ELF-1 (cell line): ENCODE measurements at regions not wholly inside any gene's neighbourhood (a gene's known extent, or its start where the extent isn't known, plus 50 kb on each side); places are given as distances from the start of the nearest gene placed in this dataset.
"Not testable (repeated sequence)": the region's sequence is repeated elsewhere in the genome, so short reads cannot be mapped to it uniquely, and the experiment has no call there.

Source experiments
- DNase-seq: peaks from one replicate; pipeline ENCODE4 v3.0.0-alpha.2; 2016; ENCODE audit warnings: low read depth, low spot score

GRCh38 chr18:60202708-60203107 lies 169.9 kb downstream of the MC4R start:
- no peak for DNase-seq

- no peak for DNase-seq
Observed at GRCh38 chr18:60200558-60200957, 172.0 kb downstream of the MC4R start.

DNA sequence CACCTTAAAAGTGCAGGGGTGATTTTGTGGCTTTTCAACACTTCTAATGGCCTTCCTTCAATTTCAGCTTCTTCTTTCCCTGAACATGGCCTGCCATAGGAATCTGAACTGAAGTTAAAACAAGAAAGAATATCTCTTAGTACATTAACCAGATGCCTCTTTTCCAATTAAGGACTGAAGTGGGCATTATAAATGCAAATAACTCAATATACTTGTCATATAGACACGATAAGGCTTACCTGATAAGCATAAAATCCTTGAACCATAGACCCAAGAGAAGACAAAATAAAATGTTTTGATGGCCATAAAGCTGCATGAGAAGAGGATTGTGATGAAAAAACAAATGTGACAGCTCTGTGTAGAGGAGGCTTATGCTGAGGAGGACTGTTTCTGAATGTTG lies 173.1 kb downstream of the MC4R start:
- no peak for DNase-seq

DNA sequence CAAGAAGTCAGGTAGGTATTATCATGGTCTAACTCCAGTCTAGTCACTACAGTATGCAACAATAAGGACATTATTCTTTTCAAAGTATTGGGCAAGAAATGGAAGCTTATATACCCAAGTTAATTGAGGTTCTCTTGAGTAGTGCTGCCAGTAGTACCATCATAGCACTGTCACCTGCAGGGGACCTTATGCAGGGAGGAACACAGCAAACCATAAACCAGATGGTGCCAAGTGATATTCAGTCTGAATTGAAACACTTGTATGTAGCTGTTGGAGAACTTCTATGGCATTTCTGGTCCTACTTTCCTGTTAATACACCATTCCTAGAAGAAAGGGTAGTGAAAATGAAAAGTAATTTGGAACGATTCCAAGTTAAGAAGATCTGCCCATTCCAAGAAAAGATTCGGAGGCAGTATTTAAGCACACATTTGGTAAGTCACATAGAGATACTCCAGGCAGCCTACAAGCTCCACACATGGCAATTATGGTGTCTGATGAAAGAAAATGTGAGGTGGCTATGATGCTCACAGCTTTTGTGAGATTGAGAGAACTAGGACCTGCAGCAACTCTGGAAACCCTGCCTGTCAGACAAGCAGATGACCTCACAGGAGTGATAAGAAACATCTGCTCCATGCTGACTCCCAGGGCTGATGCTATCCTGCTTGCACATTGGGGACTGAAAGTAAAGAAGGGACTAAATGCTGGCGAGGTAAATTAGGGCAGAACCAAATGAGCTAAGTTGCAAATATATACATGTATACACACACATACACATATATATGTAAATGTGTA lies 174.7 kb downstream of the MC4R start:
- no peak for DNase-seq

GRCh38 chr18:60196836-60197606 lies 175.6 kb downstream of the MC4R start:
- DNase-seq, result no peak

- DNase-seq, result no peak
Observed at GRCh38 chr18:60193780-60194179, 178.8 kb downstream of the MC4R start.

DNA sequence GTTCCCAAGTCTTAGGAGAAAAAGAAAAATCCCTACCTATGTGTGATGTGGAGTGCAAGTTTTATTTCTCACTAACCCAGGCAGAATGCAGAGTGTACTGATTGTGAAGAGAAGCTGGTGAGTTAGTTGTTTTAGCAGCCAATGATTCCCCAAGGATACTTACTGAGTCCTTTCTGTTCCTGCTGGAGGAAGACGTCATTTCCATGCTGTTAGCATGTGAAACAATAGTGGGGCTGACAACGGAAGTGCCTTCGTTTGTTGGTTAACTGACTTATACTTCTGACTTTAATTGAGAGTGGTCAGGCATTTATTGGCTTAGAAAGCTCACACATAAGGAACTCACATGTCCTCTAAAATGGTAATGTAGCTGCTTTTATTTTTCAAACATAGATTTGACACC lies 180.6 kb downstream of the MC4R start:
- no peak for DNase-seq

DNA sequence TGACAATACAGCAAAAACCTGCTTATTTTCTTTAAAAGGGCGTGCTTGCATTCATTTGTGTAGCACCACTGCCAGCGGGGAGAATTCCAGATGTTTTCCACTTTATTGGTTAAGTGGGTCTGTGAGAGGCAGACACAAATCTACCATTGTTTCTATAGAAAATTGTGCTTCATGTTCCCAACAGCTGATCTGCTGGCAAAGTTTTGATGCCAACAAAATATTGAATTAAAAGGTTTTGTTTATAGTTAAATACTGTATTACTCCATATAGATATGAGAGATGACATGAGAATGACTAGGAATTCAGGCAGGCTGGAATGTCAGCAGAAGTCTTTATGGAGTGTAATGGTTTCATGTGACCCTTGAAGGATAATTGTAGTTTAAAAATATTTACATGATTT lies 182.7 kb downstream of the MC4R start:
- DNase-seq, result no peak

DNA sequence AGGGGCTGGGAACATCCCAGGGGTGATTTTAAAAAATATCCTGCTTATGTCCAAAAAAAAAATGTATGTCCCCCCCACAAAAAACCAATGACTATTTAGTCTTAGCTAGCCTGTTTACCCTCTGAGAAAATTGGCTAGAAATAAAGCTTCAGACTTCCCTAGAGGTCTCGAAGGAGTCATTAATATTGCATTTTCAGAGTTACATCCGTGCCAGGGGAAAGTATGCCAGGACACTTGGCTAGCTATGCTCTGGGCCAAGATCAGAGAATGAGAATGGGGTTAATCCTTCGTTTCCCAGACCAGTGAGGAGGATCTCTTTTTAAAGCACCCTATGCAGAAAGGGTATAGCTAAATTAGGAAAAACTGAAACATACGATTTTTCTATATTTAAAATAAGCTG lies 183.6 kb downstream of the MC4R start:
- DNase-seq, result no peak

DNA sequence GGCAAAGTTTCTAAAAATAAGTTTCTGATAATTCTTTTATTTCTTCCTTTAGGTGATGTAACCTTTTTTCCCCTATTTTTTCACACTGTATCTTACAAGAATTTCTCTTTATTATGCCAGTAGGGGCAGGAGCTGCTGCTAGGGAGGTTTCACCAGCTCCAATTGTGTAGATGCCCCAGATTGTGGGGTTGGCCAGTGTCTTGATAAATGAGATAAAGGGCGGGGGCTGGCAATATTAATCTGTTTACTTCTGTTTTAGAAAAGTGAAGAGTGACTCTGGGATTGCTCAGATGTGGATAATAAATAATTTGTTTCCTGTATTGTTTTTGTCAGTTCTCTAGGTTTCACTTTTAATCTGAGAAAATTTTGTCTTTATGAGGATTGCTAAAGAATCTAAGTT lies 190.4 kb downstream of the MC4R start:
- no peak for DNase-seq

- no peak for DNase-seq
Observed at GRCh38 chr18:60180671-60181070, 191.9 kb downstream of the MC4R start.

- DNase-seq, result not testable (repeated sequence)
Observed at GRCh38 chr18:60178224-60178623, 194.4 kb downstream of the MC4R start.

DNA sequence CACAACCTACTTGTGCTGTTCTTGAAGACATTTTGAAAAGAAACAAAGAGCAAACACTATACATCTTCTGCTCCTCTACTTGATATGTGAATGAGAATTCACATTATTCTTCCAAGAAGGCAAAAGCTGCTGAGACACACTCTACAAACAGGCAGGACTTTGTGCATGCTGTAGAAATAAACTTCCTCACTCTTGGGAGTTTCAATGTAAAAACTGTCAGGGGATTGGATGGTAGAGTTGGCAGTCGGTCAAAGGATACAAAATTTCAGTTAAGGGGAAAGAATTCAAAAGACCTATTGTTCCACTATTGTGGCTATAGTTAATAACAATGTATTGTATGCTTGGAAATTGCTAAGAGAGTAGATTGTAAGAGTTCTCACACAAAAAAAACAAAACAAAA lies 196.3 kb downstream of the MC4R start:
- no peak for DNase-seq

- no peak for DNase-seq
Observed at GRCh38 chr18:60174832-60175231, 197.7 kb downstream of the MC4R start.

GRCh38 chr18:60172030-60172429 lies 200.5 kb downstream of the MC4R start:
- no peak for DNase-seq

DNA sequence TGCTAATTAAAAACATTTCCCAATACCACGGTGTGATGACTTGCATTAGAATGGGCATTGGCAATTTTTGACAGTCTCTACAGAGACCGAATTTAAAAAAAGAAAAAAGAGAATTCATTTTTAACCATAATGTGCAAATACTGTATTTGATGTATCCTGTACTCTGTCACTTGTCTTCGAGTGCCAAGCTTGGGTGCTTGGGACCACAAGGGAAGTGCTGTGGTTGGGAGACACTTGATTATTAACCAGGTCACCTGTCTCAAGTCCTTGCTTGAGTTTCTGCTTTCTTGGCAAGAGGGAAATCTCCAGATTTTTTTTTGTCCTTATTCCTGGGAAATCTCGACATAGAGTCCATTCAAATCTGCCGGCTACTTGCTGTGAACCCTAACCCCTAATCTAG lies 209.0 kb downstream of the MC4R start:
- no peak for DNase-seq

- DNase-seq, result no peak
Observed at GRCh38 chr18:60162388-60162787, 210.2 kb downstream of the MC4R start.

DNA sequence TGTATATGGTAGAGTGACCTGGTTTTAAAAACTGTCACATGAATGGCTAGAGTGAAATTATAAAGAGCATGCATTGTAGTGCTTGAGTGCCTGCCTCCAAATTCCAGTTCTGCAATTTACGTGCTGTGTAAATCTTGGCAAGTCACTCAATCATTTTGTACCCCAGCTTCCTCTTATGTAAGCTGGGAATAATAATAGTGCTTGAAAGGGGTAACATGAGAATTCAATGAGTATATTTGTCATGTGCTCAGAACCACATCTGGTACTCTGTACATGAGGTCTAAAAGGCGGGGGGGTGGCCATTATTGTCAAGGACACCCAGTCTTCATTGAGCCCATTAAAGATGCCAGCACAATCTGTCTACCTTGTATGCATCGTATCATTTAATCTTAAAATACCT lies 214.8 kb downstream of the MC4R start:
- no peak for DNase-seq

GRCh38 chr18:60153376-60153775 lies 219.2 kb downstream of the MC4R start:
- DNase-seq, result no peak

GRCh38 chr18:60149316-60149715 lies 223.3 kb downstream of the MC4R start:
- DNase-seq, result no peak

GRCh38 chr18:60147323-60147722 lies 225.3 kb downstream of the MC4R start:
- no peak for DNase-seq

GRCh38 chr18:60146220-60146960 lies 226.2 kb downstream of the MC4R start:
- no peak for DNase-seq
